Aorta (tissue), 5 donors: ENCODE measurements at regions not wholly inside any gene's neighbourhood (a gene's known extent, or its start where the extent isn't known, plus 50 kb on each side); places are given as distances from the start of the nearest gene placed in this dataset.

Experiments
- ATAC-seq: fragments of 200-7000 bp; cut with Tn5 transposase; one replicate; pipeline ENCODE4 v1.9.1; 2022; ENCODE audit warnings: moderate library complexity; ENCODE audit not compliant: low FRiP score
- DNase-seq, 2 donors: peaks; one replicate each; pipeline ENCODE4 v3.0.0-alpha.2; 2020
- H3K27ac ChIP-seq, 2 donors: one replicate each; pipeline ENCODE4 v1.5.1; 2013; ENCODE audit warnings: low read length in 2 of 2, mild to moderate bottlenecking in 2 of 2, moderate library complexity in 2 of 2, control low read depth in 1 of 2, inconsistent platforms in 1 of 2, low read depth in 1 of 2
- H3K27me3 ChIP-seq, 2 donors: one replicate each; pipeline ENCODE4 v1.6.1; 2013; ENCODE audit warnings: control low read depth in 1 of 2, low read length in 1 of 2, mild to moderate bottlenecking in 1 of 2, moderate library complexity in 1 of 2; ENCODE audit not compliant: insufficient read depth in 2 of 2, control insufficient read depth in 1 of 2
- H3K36me3 ChIP-seq, 2 donors: one replicate each; pipeline ENCODE4 v1.6.1; 2013; ENCODE audit warnings: control low read depth in 1 of 2, low read length in 1 of 2, mild to moderate bottlenecking in 1 of 2; ENCODE audit not compliant: insufficient read depth in 2 of 2, control insufficient read depth in 1 of 2
- H3K4me1 ChIP-seq, 2 donors: one replicate each; pipeline ENCODE4 v1.6.1; 2013; ENCODE audit warnings: low read length in 2 of 2, control low read depth in 1 of 2, mild to moderate bottlenecking in 1 of 2, moderate library complexity in 1 of 2; ENCODE audit not compliant: insufficient read depth in 2 of 2, control insufficient read depth in 1 of 2
- H3K4me3 ChIP-seq, 2 donors: one replicate each; pipeline ENCODE4 v1.5.1; 2013; ENCODE audit warnings: low read length in 2 of 2, control low read depth in 1 of 2, mild to moderate bottlenecking in 1 of 2
- H3K9me3 ChIP-seq: one replicate; pipeline ENCODE4 v1.6.1; 2013; ENCODE audit warnings: mild to moderate bottlenecking, low read length; ENCODE audit not compliant: control insufficient read depth
- WGBS, 2 donors: extraction: QIAGEN DNeasy Blood & Tissue Kit; methylation state at CpG; one replicate each; pipeline ENCODE4 v1.1.7; 2013; 5-methylcytosine and 5-hydroxymethylcytosine counted together
- intact Hi-C, 2 donors: fragments of 100-400 bp; cut with DNase I; formaldehyde crosslinking; loops; one replicate each; pipeline versions ENCODE4 v1.14.2 to v1.15.0; 2022
- donor health status: healthy with polysubstance abuse.
- donor health status: Bipolar disorder and iron deficiency.
- donor health status: DM: no; HTN: no; CAD: no.
- donor health status: DM: no; HTN: no; CAD: no.
- donor health status: DM: yes; HTN: yes; CAD: no.

DNA sequence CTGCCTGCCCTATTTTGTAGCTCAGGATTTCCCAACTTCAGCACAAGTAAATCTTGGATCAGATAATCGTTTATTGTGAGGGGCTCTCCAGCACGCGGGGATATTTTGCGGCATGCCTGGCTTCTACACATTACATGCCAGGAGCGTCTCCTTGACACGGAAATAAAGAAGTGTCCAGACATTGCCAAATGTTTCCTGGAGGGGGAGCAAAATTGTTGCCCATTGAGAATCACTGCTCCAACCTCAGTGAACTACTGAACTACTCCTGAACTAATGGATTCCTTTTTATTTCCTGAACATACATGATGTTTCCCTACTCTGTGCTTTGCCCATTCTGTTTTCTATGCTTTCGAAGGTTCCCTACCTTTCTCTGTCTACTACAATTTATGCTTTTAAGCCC is 1359.1 kb upstream of the ADGRL2 start:
- Histone ChIP-seq H3K9me3 (no peaks in the 10 kb centered on the region), H3K36me3 (no peaks in the 10 kb centered on the region), H3K4me3 (no peak overlapping the region), H3K4me1 (no peaks in the 10 kb centered on the region), H3K27ac (no peak overlapping the region), H3K27me3 (no peaks in the 10 kb centered on the region)
- WGBS, 2 donors: 79% methylated on average over 7 of the region's 7 CpGs
- ATAC-seq (no peak), DNase-seq (no peak)
- intact Hi-C loops: no loop called here

DNA sequence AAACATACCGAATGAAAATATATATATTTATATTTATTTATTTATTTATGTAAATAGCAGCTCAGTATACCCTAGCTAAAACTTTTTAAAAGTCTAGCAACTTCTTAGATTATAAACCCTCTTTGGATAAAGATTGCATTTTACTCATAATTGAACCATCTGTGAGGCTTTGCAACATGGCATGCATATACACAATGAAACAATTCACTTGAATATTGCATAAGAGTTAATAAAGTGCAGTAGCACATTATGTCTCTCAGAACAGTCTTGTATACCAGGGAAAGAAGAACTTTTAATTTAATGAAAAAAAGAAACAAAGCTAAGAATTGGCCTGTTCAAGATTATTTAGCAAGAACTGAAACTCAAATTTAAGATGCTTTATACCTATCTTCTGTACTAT is 1363.9 kb upstream of the ADGRL2 start:
- H3K9me3 ChIP-seq: no peaks in the 10 kb centered on the region
- 93 to 95% methylated on average over 1 of the region's 1 CpG for WGBS, 2 donors
- H3K27ac ChIP-seq: no peak overlapping the region
- ATAC-seq (no peak), DNase-seq (no peak)
- H3K4me3 ChIP-seq: no peak overlapping the region
- intact Hi-C loops: no loop called here
- H3K27me3 ChIP-seq: no peaks in the 10 kb centered on the region
- H3K4me1 ChIP-seq: no peaks in the 10 kb centered on the region
- no peaks in the 10 kb centered on the region for H3K36me3 ChIP-seq

DNA sequence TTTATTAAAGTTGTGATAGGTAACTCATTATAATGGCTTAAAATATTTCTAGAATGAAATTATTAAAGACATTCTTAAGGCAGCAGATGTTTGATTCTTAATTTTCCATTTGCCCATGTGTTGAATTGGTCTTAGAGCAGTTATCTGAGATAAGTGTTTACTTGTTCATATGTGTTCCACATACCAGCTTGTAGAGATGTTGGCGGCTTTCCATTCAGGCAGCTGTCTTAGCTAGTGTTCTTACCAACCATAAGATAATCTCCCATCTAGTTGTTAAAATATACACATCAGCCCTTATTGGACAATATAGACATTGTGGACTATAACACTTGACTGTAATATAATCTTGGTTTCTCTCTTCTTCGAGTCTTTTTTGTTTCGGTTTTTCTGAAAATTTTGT is 1372.9 kb upstream of the ADGRL2 start:
- H3K9me3 ChIP-seq: no peaks in the 10 kb centered on the region
- WGBS, 2 donors: 86 to 87% methylated on average over 3 of the region's 3 CpGs
- no peak overlapping the region for H3K27ac ChIP-seq
- H3K4me3 ChIP-seq: no peak overlapping the region
- intact Hi-C loops: no loop called here
- H3K4me1 ChIP-seq: no peaks in the 10 kb centered on the region
- ATAC-seq (no peak), DNase-seq (no peak)
- H3K27me3 ChIP-seq: no peaks in the 10 kb centered on the region
- H3K36me3 ChIP-seq: no peaks in the 10 kb centered on the region

DNA sequence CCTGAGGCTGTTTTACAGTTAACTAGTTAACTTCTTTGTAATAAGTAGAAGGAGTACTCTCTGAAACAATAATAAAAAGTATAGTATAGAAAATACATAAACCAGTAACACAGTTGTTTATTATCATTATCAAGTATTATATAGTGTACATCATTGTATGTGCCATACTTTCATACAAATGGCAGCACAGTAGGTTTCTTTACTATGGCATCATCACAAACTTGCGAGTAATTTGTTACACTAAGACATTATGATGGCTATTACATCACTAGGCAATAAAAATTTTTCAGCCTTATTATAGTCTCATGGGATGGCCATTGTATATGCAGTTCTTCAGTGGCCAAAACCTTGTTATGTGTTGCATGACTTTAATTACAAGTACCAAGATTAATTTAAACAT is 1376.5 kb upstream of the ADGRL2 start:
- DNase-seq: no peak
- no peaks in the 10 kb centered on the region for H3K27me3 ChIP-seq
- WGBS, 2 donors: 96% methylated on average over 1 of the region's 1 CpG
- H3K27ac ChIP-seq: no peak overlapping the region
- H3K9me3 ChIP-seq: no peaks in the 10 kb centered on the region
- no peak overlapping the region for H3K4me3 ChIP-seq
- no peak for ATAC-seq
- H3K4me1 ChIP-seq: no peaks in the 10 kb centered on the region
- intact Hi-C loops: no loop called here
- H3K36me3 ChIP-seq: no peaks in the 10 kb centered on the region

DNA sequence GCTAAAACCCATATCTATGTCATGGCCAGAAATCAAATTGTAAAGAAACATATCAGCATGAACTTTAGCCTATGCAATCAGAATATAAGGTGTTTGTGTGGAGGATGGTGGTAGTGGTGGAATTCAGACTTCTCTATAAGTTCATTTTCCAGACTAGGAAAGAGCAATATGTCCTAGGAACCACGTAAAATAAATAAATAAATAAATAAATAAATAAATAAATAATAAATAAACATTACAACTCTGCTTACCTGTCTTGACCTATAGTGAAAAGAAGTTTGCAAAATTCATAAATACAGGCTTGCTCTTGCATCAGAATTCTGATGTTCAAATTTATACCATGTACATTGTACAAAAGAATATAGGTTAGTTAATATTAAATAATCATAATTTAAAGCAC is 1382.6 kb upstream of the ADGRL2 start:
- no peak for ATAC-seq
- no peaks in the 10 kb centered on the region for H3K36me3 ChIP-seq
- H3K27ac ChIP-seq: no peak overlapping the region
- H3K9me3 ChIP-seq: no peaks in the 10 kb centered on the region
- intact Hi-C loops: no loop called here
- DNase-seq: no peak
- H3K27me3 ChIP-seq: no peaks in the 10 kb centered on the region
- 81 to 90% methylated on average over 1 of the region's 1 CpG for WGBS, 2 donors
- H3K4me3 ChIP-seq: no peak overlapping the region
- no peaks in the 10 kb centered on the region for H3K4me1 ChIP-seq

DNA sequence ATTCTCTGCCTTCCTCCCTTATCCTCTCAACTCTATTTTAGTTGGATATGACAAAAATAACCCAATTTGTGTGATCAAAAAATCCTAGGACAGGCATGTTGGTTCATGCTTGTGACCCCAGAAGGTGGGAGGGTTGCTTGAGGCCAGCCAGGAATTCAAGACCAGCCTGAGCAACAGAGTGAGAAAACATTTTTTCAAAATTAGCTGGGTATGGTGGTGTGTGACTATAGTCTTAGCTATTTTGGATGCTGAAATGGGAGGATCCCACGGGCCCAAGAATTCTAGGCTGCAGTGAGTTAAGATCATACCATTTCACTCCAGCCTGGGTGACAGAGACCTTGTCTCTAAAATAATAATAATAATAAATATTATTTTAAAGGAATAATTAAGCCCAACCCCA is 1383.1 kb upstream of the ADGRL2 start:
- ATAC-seq (no peak), DNase-seq (no peak)
- Histone ChIP-seq H3K27ac (no peak overlapping the region), H3K9me3 (no peaks in the 10 kb centered on the region), H3K4me3 (no peak overlapping the region), H3K27me3 (no peaks in the 10 kb centered on the region), H3K4me1 (no peaks in the 10 kb centered on the region), H3K36me3 (no peaks in the 10 kb centered on the region)
- intact Hi-C loops: no loop called here
- WGBS, 2 donors: 77 to 80% methylated on average over 1 of the region's 1 CpG

DNA sequence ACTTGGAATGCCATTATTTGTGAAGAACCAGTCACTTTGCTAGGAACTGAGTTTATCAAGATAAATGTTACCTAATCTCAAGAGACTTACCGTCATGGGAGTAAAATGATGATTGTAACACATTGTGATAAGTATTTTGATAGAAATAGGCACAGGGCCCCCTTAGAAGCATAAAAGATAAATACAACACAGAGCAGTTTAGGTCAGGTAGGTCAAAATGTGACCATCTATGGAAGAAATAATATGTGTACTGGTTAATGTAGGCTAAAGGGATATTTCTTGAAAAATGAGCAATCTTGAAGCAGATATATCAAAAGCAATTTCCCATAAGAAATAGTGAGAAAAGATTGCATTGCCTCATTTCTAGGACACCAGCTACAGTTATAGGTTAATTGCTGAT is 1386.8 kb upstream of the ADGRL2 start:
- H3K4me3 ChIP-seq: no peak overlapping the region
- H3K27ac ChIP-seq: no peak overlapping the region
- H3K9me3 ChIP-seq: no peaks in the 10 kb centered on the region
- no peaks in the 10 kb centered on the region for H3K27me3 ChIP-seq
- no peak for DNase-seq
- no peak for ATAC-seq
- intact Hi-C loops: no loop called here
- H3K36me3 ChIP-seq: no peaks in the 10 kb centered on the region
- WGBS, 2 donors: 56 to 57% methylated on average over 1 of the region's 1 CpG
- H3K4me1 ChIP-seq: no peaks in the 10 kb centered on the region

DNA sequence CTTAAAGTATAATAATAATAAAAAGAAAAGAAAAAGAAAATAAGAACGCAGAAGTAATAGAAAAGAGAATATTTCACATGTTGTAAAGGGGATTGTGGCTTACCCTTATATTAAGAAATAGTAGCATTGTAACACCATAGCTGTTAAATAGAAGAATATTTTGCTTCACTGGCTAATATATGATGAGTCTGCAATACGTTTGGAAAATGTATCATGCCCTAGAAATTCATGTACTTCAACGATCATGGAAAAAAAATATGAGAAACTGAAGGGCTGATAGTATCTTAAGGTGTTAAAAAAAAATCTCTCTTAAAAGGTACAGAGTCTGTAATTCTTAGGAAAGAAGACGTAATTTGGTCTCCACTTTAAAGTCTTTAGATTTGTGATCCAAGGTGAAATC is 1390.5 kb upstream of the ADGRL2 start:
- H3K27me3 ChIP-seq: no peaks in the 10 kb centered on the region
- WGBS, 2 donors: 88% methylated on average over 4 of the region's 4 CpGs
- DNase-seq: no peak
- H3K27ac ChIP-seq: no peak overlapping the region
- no peaks in the 10 kb centered on the region for H3K9me3 ChIP-seq
- H3K4me1 ChIP-seq: no peaks in the 10 kb centered on the region
- H3K4me3 ChIP-seq: no peak overlapping the region
- H3K36me3 ChIP-seq: no peaks in the 10 kb centered on the region
- intact Hi-C loops: no loop called here
- no peak for ATAC-seq

DNA sequence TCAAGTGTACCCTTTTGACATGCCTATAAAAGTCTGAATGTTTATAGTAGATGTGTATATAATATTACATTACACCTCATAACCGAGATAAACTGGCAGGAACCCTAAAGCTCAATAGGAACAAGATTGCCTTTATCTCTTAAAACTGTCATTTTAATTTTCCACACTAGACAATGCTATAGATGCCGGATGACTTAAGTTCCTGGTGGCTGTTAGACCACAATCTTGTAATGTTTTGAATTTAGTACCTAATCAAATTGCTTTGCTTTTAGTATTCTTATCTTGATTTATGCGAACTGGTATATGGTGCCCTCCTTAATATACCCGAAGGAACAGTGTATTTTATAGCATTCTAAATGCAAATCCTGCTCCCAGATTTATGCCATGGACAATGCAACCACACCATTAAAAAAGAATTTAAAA is 1397.0 kb upstream of the ADGRL4 start:
- H3K9me3 ChIP-seq: no peaks in the 10 kb centered on the region
- H3K4me3 ChIP-seq: no peak overlapping the region
- no peaks in the 10 kb centered on the region for H3K36me3 ChIP-seq
- H3K4me1 ChIP-seq: no peaks in the 10 kb centered on the region
- 68 to 73% methylated on average over 4 of the region's 4 CpGs for WGBS, 2 donors
- no peak overlapping the region for H3K27ac ChIP-seq
- DNase-seq (no peak), ATAC-seq (no peak)
- no peaks in the 10 kb centered on the region for H3K27me3 ChIP-seq
- intact Hi-C loops: no loop called here
